SK-N-SH (cell line): ENCODE measurements at regions not wholly inside any gene's neighbourhood (a gene's known extent, or its start where the extent isn't known, plus 50 kb on each side); places are given as distances from the start of the nearest gene placed in this dataset.

Source experiments
- CTCF ChIA-PET: fragments of 300-600, 350-600 bp; formaldehyde crosslinking; extraction: SDS; loops from one replicate; lab custom pipeline; 2021; lab: Yijun Ruan, JAX
- POLR2A ChIA-PET: fragments of 350-600 bp; sonication (Branson Sonifier 250); formaldehyde crosslinking; extraction: SDS; loops from one replicate; lab custom pipeline; 2020; ENCODE audit warnings: antibody characterized with exemption, inconsistent platforms; lab: Yijun Ruan, JAX
- DNase-seq: peaks from one replicate; pipeline ENCODE4 v3.0.0; 2012
- H2AFZ ChIP-seq: fragments of 200-600 bp; sonication (generic); 2 replicates; pipeline ENCODE4 v1.8.1; 2016; ENCODE audit warnings: antibody characterized with exemption, mild to moderate bottlenecking, low read depth
- H3F3A ChIP-seq: fragments of 200-600 bp; sonication (generic); replicated peaks from 2 replicates; pipeline ENCODE3; 2016; ENCODE audit warnings: antibody characterized with exemption, mild to moderate bottlenecking; ENCODE audit not compliant: insufficient read depth
- H3K27ac ChIP-seq, 2 experiments: fragments of 200-500 bp in 1 of 2; fragments of 200-600 bp in 1 of 2; sonication (Bioruptor generic) in 1 of 2; sonication (generic), shearing (Covaris generic) in 1 of 2; 2 replicates each; pipeline versions ENCODE4 v1.5.1 to v1.6.1; 2014 to 2016; ENCODE audit warnings: low read depth in 2 of 2, inconsistent platforms in 1 of 2, low read length in 1 of 2, mild to moderate bottlenecking in 1 of 2, mixed read lengths in 1 of 2
- H3K27me3 ChIP-seq: fragments of 200-600 bp; sonication (generic), shearing (Covaris generic); 2 replicates; pipeline ENCODE4 v1.6.1; 2016; ENCODE audit warnings: mixed run types; ENCODE audit not compliant: insufficient read depth
- H3K36me3 ChIP-seq, 2 experiments: fragments of 200-500 bp in 1 of 2; fragments of 200-600 bp in 1 of 2; sonication (Bioruptor generic) in 1 of 2; sonication (generic) in 1 of 2; replicated peaks in 1 of 2; 2 replicates each; pipeline versions ENCODE3 to v1.5.1; 2014 to 2016; ENCODE audit warnings: low read length in 1 of 2, mild to moderate bottlenecking in 1 of 2; ENCODE audit not compliant: insufficient read depth in 2 of 2, control insufficient read depth in 1 of 2
- H3K4me1 ChIP-seq, 2 experiments: fragments of 200-500 bp in 1 of 2; fragments of 200-600 bp in 1 of 2; sonication (Bioruptor generic) in 1 of 2; sonication (generic), shearing (Covaris generic) in 1 of 2; 2 replicates each; pipeline versions ENCODE4 v1.5.1 to v1.6.1; 2014 to 2016; ENCODE audit warnings: low read depth in 1 of 2, low read length in 1 of 2, mixed run types in 1 of 2; ENCODE audit not compliant: insufficient read depth in 2 of 2, control insufficient read depth in 1 of 2
- H3K4me2 ChIP-seq: fragments of 200-600 bp; sonication (generic), shearing (Covaris generic); 2 replicates; pipeline ENCODE4 v1.6.1; 2017; ENCODE audit warnings: mixed run types
- H3K4me3 ChIP-seq, 2 experiments: fragments of 200-500 bp in 1 of 2; fragments of 200-600 bp in 1 of 2; sonication (Bioruptor generic) in 1 of 2; sonication (generic), shearing (Covaris generic) in 1 of 2; 2 replicates each; pipeline versions ENCODE4 v1.5.1 to v1.8.1; 2014 to 2016; ENCODE audit warnings: low read depth in 2 of 2, inconsistent platforms in 1 of 2, low read length in 1 of 2, mild to moderate bottlenecking in 1 of 2, mixed read lengths in 1 of 2, moderate library complexity in 1 of 2
- H3K79me2 ChIP-seq: fragments of 200-600 bp; sonication (generic); 2 replicates; pipeline ENCODE4 v1.8.1; 2017; ENCODE audit warnings: mild to moderate bottlenecking; ENCODE audit not compliant: insufficient read depth
- H3K9ac ChIP-seq: fragments of 200-600 bp; sonication (generic); 2 replicates; pipeline ENCODE4 v1.6.1; 2017; ENCODE audit warnings: mixed run types
- H3K9me2 ChIP-seq: fragments of 200-600 bp; sonication (generic); 2 replicates; pipeline ENCODE4 v1.6.1; 2017; ENCODE audit warnings: mixed run types
- H3K9me3 ChIP-seq: fragments of 200-600 bp; sonication (generic); 2 replicates; pipeline ENCODE4 v1.6.1; 2017; ENCODE audit warnings: mixed run types, mild to moderate bottlenecking, moderate library complexity
- H4K20me1 ChIP-seq: fragments of 200-600 bp; sonication (generic); 2 replicates; pipeline ENCODE4 v1.6.1; 2017; ENCODE audit warnings: mild to moderate bottlenecking, mixed run types; ENCODE audit not compliant: insufficient read depth
- CTCF ChIP-seq: fragments of 200-600 bp; sonication (generic); IDR thresholded peaks from 2 replicates; pipeline ENCODE4 v1.6.1; 2017; ENCODE audit warnings: antibody characterized with exemption, mild to moderate bottlenecking, moderate library complexity
- EP300 ChIP-seq, 2 experiments: IDR thresholded peaks; 2 replicates each; pipeline versions ENCODE4 v1.4.0 to v1.6.1; 2012; ENCODE audit warnings: borderline replicate concordance in 1 of 2, low read depth in 1 of 2, low read length in 1 of 2
- FOXJ3 ChIP-seq: sonication (generic); formaldehyde crosslinking; IDR thresholded peaks from 2 replicates; pipeline ENCODE4 v1.5.1; 2020; ENCODE audit warnings: mild to moderate bottlenecking, missing genetic modification reagents
- FOXM1 ChIP-seq: IDR thresholded peaks from 2 replicates; pipeline ENCODE4 v1.4.0; 2012; ENCODE audit warnings: low read depth, mild to moderate bottlenecking
- GATA2 ChIP-seq: sonication (generic); formaldehyde crosslinking; IDR thresholded peaks from 2 replicates; pipeline ENCODE4 v1.5.0; 2020; ENCODE audit warnings: mild to moderate bottlenecking, missing genetic modification reagents
- JUND ChIP-seq: IDR thresholded peaks from 2 replicates; pipeline ENCODE4 v1.4.0; 2012
- MEF2A ChIP-seq: IDR thresholded peaks from 2 replicates; pipeline ENCODE4 v1.4.0; 2012; ENCODE audit warnings: low read depth, borderline replicate concordance
- PBX3 ChIP-seq: IDR thresholded peaks from 2 replicates; pipeline ENCODE4; 2012
- POLR2AphosphoS5 ChIP-seq: IDR thresholded peaks from 2 replicates; pipeline ENCODE4 v1.6.1; 2012; ENCODE audit warnings: low read depth, low read length
- TCF12 ChIP-seq: IDR thresholded peaks from 2 replicates; pipeline ENCODE4 v1.4.0; 2012
- TEAD4 ChIP-seq: IDR thresholded peaks from 2 replicates; pipeline ENCODE4 v1.4.0; 2012; ENCODE audit warnings: mild to moderate bottlenecking, borderline replicate concordance; ENCODE audit not compliant: insufficient read depth
- ZBTB33 ChIP-seq: IDR thresholded peaks from 2 replicates; pipeline ENCODE4 v1.4.0; 2012; ENCODE audit warnings: low read depth, borderline replicate concordance
- WGBS: methylation state at CpG from one replicate; pipeline ENCODE4 v1.1.6; 2017; ENCODE audit warnings: low lambda C conversion rate; 5-methylcytosine and 5-hydroxymethylcytosine counted together

- peak; percentile 36 for DNase-seq
- 77% methylated on average over 5 of the region's 5 CpGs for WGBS
- CTCF ChIA-PET, result interaction anchor here (1.6 kb wide), 1 partner anchor 30 kb away, joined by 5 read pairs; no protein-coding TSS in a partner anchor
- no peaks in the 10 kb centered on the region for H3K79me2 ChIP-seq
- H3K4me2 ChIP-seq, result no peak overlapping the region
- no peaks in the 10 kb centered on the region for H3K27me3 ChIP-seq
- H3K36me3 ChIP-seq, result no peaks in the 10 kb centered on the region
- peaks cover 17% of the 10 kb centered on the region for H3F3A ChIP-seq
- H3K9me2 ChIP-seq, result no peaks in the 10 kb centered on the region
- no peak for TF ChIP-seq TEAD4
- TF ChIP-seq ZBTB33, result no peak
- TF ChIP-seq FOXM1, result no peak
- peak; percentile 61; the same call in 1 of the 2 replicates for TF ChIP-seq TCF12
- no peak for TF ChIP-seq MEF2A
- 0 out of 4 replicates have a peak, but pooled peaks of 1 of the 2 experiments have one; percentile 33 for TF ChIP-seq EP300 (IDR thresholded peaks at IDR 0.05; ENCODE audit: borderline replicate concordance in 1 of 2, low read depth in 1 of 2, low read length in 1 of 2)
- no peak for TF ChIP-seq CTCF
- no peak for TF ChIP-seq POLR2AphosphoS5
- TF ChIP-seq PBX3, result 0 out of 2 replicates have a peak, but pooled peaks have one; percentile 8
- TF ChIP-seq FOXJ3 (CRISPR knock-in tag), result no peak
- TF ChIP-seq JUND, result 0 out of 2 replicates have a peak, but pooled peaks have one; percentile 11
- TF ChIP-seq GATA2 (CRISPR knock-in tag), result no peak
- no peak overlapping the region for H2AFZ ChIP-seq
- POLR2A ChIA-PET, result no interaction called here
- H3K27ac ChIP-seq, result peak overlapping the region; percentile 39 to 79; a peak in 3 of 4 replicates
- no peaks in the 10 kb centered on the region for H4K20me1 ChIP-seq
- H3K4me1 ChIP-seq, result peaks cover 12 to 15% of the 10 kb centered on the region in 2 experiments
- H3K9me3 ChIP-seq, result no peaks in the 10 kb centered on the region
- H3K4me3 ChIP-seq, result no peak overlapping the region
- H3K9ac ChIP-seq, result no peak overlapping the region
Measured at GRCh38 chr2:234165421-234165820, 114.9 kb downstream of the SPP2 start.
